Right ventricle myocardium inferior (tissue), 1 donor: ENCODE measurements at regions not wholly inside any gene's neighbourhood (a gene's known extent, or its start where the extent isn't known, plus 50 kb on each side); places are given as distances from the start of the nearest gene placed in this dataset.
"Not testable (repeated sequence)": the region's sequence is repeated elsewhere in the genome, so short reads cannot be mapped to it uniquely, and the experiment has no call there.

Source experiments
- ATAC-seq: fragments of 200-7000 bp; cut with Tn5 transposase; one replicate; pipeline ENCODE4 v1.9.1; 2020; ENCODE audit warnings: mild to moderate bottlenecking, moderate library complexity
- DNase-seq: peaks from one replicate; pipeline ENCODE4 v3.0.0; 2021; ENCODE audit errors: missing footprints
- intact Hi-C: fragments of 100-400 bp; cut with DNase I; formaldehyde crosslinking; loops from one replicate; pipeline ENCODE4 v1.11.0; 2022
- donor health status: DM: no; HTN: yes; CAD: no; lungs with severe emphysema.

- DNase-seq (peak; percentile 75), ATAC-seq (peak; percentile 81)
- intact Hi-C loops, result not testable (repeated sequence)
Measured at GRCh38 chr15:31650055-31650701, 323.5 kb downstream of the KLF13 start.

- ATAC-seq, result peak; percentile 42
- DNase-seq, intact Hi-C loops: not testable (repeated sequence)
Measured at GRCh38 chr15:31656915-31657314, 330.3 kb downstream of the KLF13 start.

GRCh38 chr15:31660816-31661215, 334.2 kb downstream of the KLF13 start:
- DNase-seq, result no peak
- intact Hi-C loops, result no loop called here

GRCh38 chr15:31665732-31666131, 339.1 kb downstream of the KLF13 start:
- ATAC-seq, intact Hi-C loops, DNase-seq: not testable (repeated sequence)

More at GRCh38 chr15:31660816-31661215, 334.2 kb downstream of the KLF13 start:
- no peak for ATAC-seq

- intact Hi-C loops, ATAC-seq: not testable (repeated sequence)
Measured at GRCh38 chr15:31669158-31669908, 342.7 kb downstream of the KLF13 start.

GRCh38 chr15:31673263-31673662, 346.6 kb downstream of the KLF13 start:
- intact Hi-C loops, ATAC-seq: not testable (repeated sequence)

More at GRCh38 chr15:31669158-31669908, 342.7 kb downstream of the KLF13 start:
- not testable (repeated sequence) for DNase-seq

GRCh38 chr15:31681529-31682259, 348.6 kb upstream of the CHRNA7 start:
- ATAC-seq, intact Hi-C loops, DNase-seq: not testable (repeated sequence)

More at GRCh38 chr15:31673263-31673662, 346.6 kb downstream of the KLF13 start:
- DNase-seq, result not testable (repeated sequence)

GRCh38 chr15:31687088-31687487, 343.2 kb upstream of the CHRNA7 start:
- intact Hi-C loops, DNase-seq, ATAC-seq: not testable (repeated sequence)

- ATAC-seq, intact Hi-C loops, DNase-seq: not testable (repeated sequence)
Measured at GRCh38 chr15:31696509-31696908, 333.8 kb upstream of the CHRNA7 start.

- intact Hi-C loops, DNase-seq: not testable (repeated sequence)
- ATAC-seq, result peak; percentile 90
Measured at GRCh38 chr15:31705076-31705678, 325.1 kb upstream of the CHRNA7 start.

- DNase-seq, ATAC-seq, intact Hi-C loops: not testable (repeated sequence)
Measured at GRCh38 chr15:31707944-31708702, 322.2 kb upstream of the CHRNA7 start.

- intact Hi-C loops, ATAC-seq, DNase-seq: not testable (repeated sequence)
Measured at GRCh38 chr15:31708703-31709327, 321.5 kb upstream of the CHRNA7 start.

GRCh38 chr15:31709479-31709878, 320.8 kb upstream of the CHRNA7 start:
- intact Hi-C loops, ATAC-seq, DNase-seq: not testable (repeated sequence)

GRCh38 chr15:31710806-31711205, 319.5 kb upstream of the CHRNA7 start:
- ATAC-seq, result not testable (repeated sequence)

GRCh38 chr15:31715208-31715607, 315.1 kb upstream of the CHRNA7 start:
- ATAC-seq, DNase-seq, intact Hi-C loops: not testable (repeated sequence)

More at GRCh38 chr15:31710806-31711205, 319.5 kb upstream of the CHRNA7 start:
- intact Hi-C loops, DNase-seq: not testable (repeated sequence)

- DNase-seq, intact Hi-C loops, ATAC-seq: not testable (repeated sequence)
Measured at GRCh38 chr15:31718625-31719024, 311.7 kb upstream of the CHRNA7 start.

GRCh38 chr15:31719396-31720022, 310.8 kb upstream of the CHRNA7 start:
- DNase-seq, intact Hi-C loops: not testable (repeated sequence)
- ATAC-seq, result peak; percentile 93
